AG04450 (cell line): ENCODE measurements at regions not wholly inside any gene's neighbourhood (a gene's known extent, or its start where the extent isn't known, plus 50 kb on each side); places are given as distances from the start of the nearest gene placed in this dataset.

Source experiments
- CTCF ChIA-PET: fragments of 300-600, 350-600 bp; formaldehyde crosslinking; extraction: SDS; loops from one replicate; lab custom pipeline; 2022; ENCODE audit warnings: antibody characterized with exemption, inconsistent platforms; lab: Charles Lee
- POLR2A ChIA-PET: fragments of 350-600 bp; formaldehyde crosslinking; extraction: SDS; loops from one replicate; lab custom pipeline; 2021; ENCODE audit warnings: antibody characterized with exemption, inconsistent platforms; lab: Yijun Ruan, JAX
- DNase-seq: peaks from one replicate; pipeline ENCODE4 v3.0.0-alpha.2; 2011; ENCODE audit warnings: low read depth, low spot score
- H3K27ac ChIP-seq: one replicate; pipeline ENCODE4 v1.5.1; 2012; ENCODE audit warnings: low read depth, low read length, control low read depth
- H3K27me3 ChIP-seq: one replicate; pipeline ENCODE4 v1.6.0; 2012; ENCODE audit warnings: low read length; ENCODE audit not compliant: control insufficient read depth, insufficient read depth
- H3K4me3 ChIP-seq: 2 replicates; pipeline ENCODE4 v1.5.1; 2011; ENCODE audit warnings: mild to moderate bottlenecking, low read depth, low read length, control low read depth
- H3K9me3 ChIP-seq: 2 replicates; pipeline ENCODE4 v1.5.1; 2012; ENCODE audit warnings: low read length; ENCODE audit not compliant: control insufficient read depth, insufficient read depth
- CTCF ChIP-seq: IDR thresholded peaks from 2 replicates; pipeline ENCODE4 v1.5.1; 2011; ENCODE audit warnings: low read depth, low read length, control low read depth, inconsistent platforms

GRCh38 chr7:80563561-80564327 lies 51.9 kb upstream of the GNAT3 start:
- H3K9me3 ChIP-seq, result no peaks in the 10 kb centered on the region
- no peak overlapping the region for H3K27ac ChIP-seq
- ChIA-PET POLR2A (no interaction called here), CTCF (no interaction called here)
- TF ChIP-seq CTCF, result no peak
- DNase-seq, result no peak
- H3K4me3 ChIP-seq, result no peak overlapping the region
- H3K27me3 ChIP-seq, result no peaks in the 10 kb centered on the region

- no peaks in the 10 kb centered on the region for H3K27me3 ChIP-seq
- no peak for TF ChIP-seq CTCF
- H3K4me3 ChIP-seq, result no peak overlapping the region
- no peaks in the 10 kb centered on the region for H3K9me3 ChIP-seq
- no peak overlapping the region for H3K27ac ChIP-seq
- ChIA-PET POLR2A (no interaction called here), CTCF (interaction anchor here (0.6 kb wide), 1 partner anchor 18 kb away, joined by 3 read pairs; no protein-coding TSS in a partner anchor)
- no peak for DNase-seq
Observed at GRCh38 chr7:80565554-80565953, 53.7 kb upstream of the GNAT3 start.

- ChIA-PET CTCF (no interaction called here), POLR2A (no interaction called here)
- no peak overlapping the region for H3K27ac ChIP-seq
- H3K9me3 ChIP-seq, result no peaks in the 10 kb centered on the region
- H3K27me3 ChIP-seq, result no peaks in the 10 kb centered on the region
- no peak for DNase-seq
- no peak overlapping the region for H3K4me3 ChIP-seq
- no peak for TF ChIP-seq CTCF
Observed at GRCh38 chr7:80581486-80582260, 56.8 kb upstream of the CD36 start.

- no peak for DNase-seq
- no peak overlapping the region for H3K27ac ChIP-seq
- CTCF ChIA-PET, result interaction anchor here (1.0 kb wide), 1 partner anchor 886 kb away, joined by 3 read pairs; no protein-coding TSS in a partner anchor
- POLR2A ChIA-PET, result no interaction called here
- H3K27me3 ChIP-seq, result no peaks in the 10 kb centered on the region
- no peak overlapping the region for H3K4me3 ChIP-seq
- TF ChIP-seq CTCF, result no peak
- H3K9me3 ChIP-seq, result no peaks in the 10 kb centered on the region
Observed at GRCh38 chr7:80583901-80584300, 54.5 kb upstream of the CD36 start.

GRCh38 chr7:80584778-80585177 lies 53.7 kb upstream of the CD36 start:
- TF ChIP-seq CTCF, result no peak
- Histone ChIP-seq H3K27me3 (no peaks in the 10 kb centered on the region), H3K27ac (no peak overlapping the region), H3K9me3 (no peaks in the 10 kb centered on the region), H3K4me3 (no peak overlapping the region)
- DNase-seq, result no peak
- POLR2A ChIA-PET, result no interaction called here
- CTCF ChIA-PET, result no interaction called here
